Stimulated activated CD4-positive, alpha-beta T cell treated with anti-CD3 and anti-CD28 coated beads, Interleukin-2, amount 100 ng/mL, for 24 hours (primary cell): ENCODE measurements at regions not wholly inside any gene's neighbourhood (a gene's known extent, or its start where the extent isn't known, plus 50 kb on each side); places are given as distances from the start of the nearest gene placed in this dataset.

Source experiments
- DNase-seq, 2 donors: peaks; one replicate each; pipeline ENCODE4 v3.0.0-alpha.2; 2020

DNA sequence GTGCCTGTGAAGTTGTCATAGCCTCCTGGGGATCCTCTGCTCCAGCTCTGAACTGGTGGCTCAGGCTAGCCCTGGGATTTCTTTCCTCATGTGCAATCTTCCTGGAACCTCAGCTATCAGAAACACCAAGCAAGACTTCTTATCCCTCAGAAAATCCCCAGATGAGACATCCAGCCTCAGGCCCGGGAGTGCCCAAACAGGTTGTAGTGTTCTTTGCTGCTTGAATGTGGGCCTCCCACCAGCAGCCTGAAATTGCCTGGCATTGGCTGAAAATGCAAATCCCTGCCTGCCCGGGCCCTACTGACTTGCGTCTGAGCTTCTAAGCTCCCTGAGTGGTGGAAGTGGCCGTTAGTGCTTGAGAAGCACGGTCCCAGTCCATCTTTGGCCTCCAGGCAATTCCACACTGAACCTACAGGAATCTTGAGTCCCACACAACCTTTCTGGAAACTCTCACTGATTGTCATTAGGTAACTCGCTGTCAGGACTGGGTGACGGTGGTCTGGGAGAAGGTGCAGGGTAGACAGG, 146.8 kb downstream of the ZBTB18 start:
- no peak for DNase-seq

DNA sequence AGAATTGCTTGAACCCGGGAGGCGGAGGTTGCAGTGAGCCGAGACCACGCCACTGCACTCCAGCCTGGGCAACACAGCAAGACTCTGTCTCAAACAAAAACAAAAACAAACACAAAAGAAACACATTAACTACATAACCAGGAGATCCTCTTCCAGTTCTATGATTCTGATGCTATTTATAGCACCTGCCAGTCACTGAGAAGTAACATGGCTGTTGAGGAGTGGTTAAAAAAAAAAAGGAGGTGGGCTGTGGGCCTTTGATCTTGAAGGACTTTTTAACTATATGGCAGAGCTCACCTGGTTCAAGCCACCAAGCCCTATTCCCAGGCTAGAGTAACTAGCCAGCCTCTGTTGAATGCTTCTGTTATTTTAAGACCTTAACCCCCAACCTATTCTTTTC, 148.8 kb downstream of the ZBTB18 start:
- no peak for DNase-seq

DNA sequence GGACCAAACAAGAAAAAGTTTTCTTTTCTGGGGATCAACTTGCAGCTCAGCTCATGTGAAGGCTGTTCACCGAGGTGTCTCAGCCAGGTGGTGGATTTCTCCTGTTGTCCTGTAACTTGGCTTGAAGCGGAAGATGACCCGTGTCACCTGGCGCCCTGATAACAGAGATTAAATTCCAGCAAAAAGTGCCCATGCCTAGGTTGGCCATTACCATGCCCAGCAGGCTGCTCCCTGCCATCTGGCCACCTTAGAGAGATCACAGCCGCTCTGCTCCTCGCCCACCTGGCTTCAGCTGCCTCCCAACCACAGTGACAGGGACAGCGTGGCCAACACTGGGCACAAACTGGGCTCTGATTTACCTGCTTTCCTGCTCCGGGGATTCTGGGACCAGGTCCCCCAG, 149.5 kb downstream of the ZBTB18 start:
- DNase-seq, result no peak

DNA sequence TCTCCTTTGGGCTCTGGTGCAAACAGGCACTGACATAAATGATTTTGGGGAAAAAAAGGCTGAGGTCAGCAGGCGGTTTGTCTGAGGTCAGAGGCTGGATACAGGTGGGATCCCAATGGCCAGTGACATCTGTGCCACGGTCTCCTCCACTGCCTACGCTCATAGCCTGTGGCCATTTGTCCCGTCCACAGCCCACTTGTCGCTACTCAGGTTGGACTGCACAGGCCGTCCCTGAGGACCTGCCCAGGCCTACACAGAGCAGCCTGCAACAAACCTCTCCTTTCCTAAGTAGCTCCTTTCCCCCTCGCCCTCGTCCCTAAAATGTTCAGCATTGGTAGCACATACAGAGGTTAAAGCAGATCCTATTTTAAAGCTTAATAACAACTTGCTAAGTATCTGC, 150.7 kb downstream of the ZBTB18 start:
- DNase-seq, result no peak

DNA sequence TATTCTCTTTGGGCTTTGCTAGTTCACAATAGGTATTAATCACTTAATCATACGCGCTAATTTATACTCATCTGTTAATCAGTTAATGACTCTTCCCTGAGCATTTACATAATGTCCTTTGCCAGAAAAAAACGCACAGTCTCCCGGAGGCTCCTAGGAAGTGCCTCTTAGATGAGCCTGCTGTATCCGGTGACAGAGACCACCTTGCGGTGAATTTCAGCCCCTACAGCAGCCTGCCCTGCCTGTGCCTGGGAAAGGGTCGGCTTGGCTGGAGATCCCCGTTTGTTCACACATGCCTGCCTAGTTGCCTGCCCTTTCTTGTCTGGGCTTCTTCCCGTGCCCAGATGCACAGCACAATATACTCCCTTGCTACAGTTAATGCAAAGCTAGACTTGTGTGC, 152.9 kb downstream of the ZBTB18 start:
- DNase-seq, result no peak

DNA sequence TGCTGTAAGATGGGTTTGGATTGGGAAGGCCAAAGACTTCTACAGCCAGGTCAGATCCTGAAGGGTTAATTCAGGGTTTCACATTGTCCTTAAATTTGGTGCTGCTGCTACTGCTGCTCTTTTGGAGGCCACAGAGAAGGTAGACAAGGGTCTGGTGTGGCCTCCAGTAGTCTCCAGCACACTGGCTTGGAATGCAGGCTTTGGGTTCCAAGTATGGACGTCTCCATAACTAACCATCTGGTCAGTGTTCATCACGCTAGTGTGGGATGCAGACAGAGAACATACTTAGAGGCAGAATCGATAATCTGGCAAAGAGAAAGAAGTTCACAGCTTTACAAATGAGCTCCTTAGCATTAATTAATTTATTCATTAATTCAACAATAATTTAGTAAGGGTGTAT, 154.1 kb downstream of the ZBTB18 start:
- DNase-seq, result no peak

DNA sequence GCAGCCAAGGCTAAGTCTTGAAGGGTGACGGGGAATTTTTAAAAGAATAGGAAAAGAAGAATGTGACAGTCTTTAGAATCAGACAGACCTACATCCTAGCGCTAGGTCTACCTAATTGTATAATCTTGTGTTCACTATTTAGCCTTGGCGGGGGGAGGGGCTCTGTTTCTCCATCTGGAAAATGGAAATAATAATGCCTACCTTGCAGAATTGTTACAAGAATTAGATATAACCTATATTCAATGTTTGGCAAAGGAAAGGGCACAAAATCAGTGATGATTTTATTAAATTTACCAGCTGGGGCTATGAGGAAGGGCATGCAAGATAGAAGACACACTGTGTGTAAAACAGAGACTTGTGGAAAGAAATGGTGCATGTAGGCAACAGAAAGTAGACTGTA, 154.8 kb downstream of the ZBTB18 start:
- no peak for DNase-seq

DNA sequence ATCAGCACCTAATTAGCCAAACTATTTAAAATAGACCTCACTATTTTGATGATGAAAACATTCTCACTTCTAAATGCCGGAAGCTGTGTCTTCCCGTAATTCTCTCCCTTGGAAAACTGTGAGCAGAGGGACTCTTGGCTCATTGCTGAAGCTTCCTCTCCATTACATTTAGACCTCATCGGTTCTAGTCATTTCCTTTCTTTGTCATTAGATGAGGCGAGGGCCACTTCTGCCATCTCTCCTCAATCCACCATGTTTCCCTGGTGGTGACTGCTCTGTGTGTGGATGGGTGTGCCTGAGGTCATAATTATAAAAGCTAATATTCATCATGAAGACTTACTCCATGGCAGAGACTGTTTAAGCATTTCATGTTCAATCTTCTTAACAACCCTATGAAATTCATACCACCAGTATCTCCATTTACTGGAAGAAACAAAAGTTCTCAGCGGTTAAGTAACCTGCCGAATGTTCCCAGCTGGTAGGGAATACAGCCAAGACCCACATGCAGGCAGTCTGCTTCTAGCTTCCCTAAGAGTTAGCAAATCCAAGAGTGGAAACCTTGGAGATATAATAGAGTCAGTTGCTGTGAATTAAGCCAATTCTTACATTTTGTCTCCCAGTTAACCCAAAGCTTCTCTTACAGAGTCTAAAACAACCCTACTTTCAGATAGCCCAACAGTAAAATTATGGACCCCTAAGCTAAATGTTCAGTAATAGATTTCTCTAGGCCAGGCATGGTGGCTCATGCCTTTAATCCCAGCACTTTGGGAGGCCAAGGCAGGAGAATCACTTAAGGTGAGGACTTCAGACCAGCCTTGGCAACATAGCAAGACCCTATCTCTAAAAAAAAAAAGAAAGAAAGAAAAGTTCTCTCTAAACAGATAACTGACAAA, 156.2 kb downstream of the ZBTB18 start:
- DNase-seq, result no peak

DNA sequence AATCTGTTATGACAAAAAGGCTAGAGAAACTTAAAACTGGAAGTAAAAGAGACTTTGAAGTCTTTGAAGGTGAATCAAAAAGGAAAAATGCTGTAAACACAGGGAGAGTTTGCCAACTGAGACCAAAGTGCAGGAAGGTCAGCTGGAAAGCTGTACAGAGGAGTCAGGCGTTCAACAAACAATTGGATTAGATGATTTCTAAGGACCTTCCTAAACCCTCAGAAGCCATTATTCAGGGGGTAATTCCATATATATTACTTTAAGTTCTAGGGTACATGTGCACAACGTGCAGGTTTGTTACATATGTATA, 156.8 kb downstream of the ZBTB18 start:
- DNase-seq, result no peak

DNA sequence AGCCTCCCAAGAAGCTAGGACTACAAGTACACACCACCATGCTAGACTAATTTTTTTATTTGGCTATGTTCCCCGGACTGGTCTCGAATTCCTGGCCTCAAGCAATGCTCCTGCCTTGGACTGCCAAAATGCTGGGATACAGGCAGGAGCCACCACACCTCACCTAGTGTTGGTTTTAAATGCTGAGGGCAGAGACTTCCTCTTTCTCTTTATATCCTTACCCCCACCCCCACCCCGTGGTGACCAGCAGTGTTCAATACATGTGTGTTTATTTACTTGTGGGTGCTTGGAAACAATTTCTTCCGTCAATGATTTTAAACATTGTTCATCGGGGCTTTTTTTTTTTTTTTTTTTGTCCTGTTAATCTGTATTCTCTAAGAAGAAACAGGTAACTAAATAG, 158.9 kb downstream of the ZBTB18 start:
- no peak for DNase-seq

DNA sequence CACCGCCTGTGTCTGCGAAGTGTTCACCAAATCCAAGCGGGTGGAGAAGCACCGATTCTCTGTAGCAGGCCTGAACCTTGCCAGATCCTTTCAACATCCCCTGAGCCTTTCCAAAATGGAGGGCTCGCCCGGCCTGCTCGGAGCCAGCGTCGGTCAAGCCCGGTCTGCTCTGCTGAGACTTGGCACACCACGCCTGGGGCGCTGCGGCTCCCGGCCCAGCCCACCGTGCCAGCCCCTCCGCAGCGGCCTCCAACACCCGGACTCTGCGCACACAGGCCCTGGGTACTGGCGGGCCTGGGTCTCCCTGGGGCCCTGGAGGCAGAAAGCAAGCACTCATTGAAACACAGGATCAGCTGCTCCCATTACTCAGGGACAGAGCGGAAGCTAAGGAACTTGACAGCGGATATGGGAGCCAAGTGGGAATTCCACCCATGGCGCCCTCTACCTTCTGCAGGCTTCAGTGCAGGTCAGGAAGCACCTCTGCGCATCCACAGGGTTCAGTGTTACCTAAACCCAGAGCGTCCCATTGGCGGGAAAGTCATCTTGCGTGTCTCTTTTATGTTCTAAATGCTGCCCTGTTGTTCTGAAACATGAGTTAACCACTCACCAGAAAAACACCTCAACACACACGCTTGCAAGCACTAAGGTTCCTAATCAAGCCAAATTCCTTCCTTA, 159.9 kb downstream of the ZBTB18 start:
- no peak for DNase-seq

DNA sequence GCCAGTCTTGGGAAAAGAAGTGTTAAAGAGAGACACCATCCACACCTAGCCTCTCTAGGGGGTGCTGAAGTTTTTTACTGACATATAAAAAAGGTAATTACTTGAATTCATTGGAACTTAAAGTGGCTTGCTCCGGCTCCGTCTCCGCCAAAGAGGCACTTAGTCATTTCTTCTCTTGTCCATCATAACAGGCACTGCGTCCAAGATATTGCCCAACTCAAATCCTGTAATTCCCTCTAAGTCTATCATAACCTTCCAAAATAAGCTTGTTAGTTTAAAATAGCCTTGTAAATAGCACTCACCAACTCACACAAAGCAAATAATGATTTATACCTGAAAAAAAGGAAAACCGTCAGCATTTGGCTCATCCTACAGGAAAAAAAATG, 160.5 kb downstream of the ZBTB18 start:
- DNase-seq, result no peak

DNA sequence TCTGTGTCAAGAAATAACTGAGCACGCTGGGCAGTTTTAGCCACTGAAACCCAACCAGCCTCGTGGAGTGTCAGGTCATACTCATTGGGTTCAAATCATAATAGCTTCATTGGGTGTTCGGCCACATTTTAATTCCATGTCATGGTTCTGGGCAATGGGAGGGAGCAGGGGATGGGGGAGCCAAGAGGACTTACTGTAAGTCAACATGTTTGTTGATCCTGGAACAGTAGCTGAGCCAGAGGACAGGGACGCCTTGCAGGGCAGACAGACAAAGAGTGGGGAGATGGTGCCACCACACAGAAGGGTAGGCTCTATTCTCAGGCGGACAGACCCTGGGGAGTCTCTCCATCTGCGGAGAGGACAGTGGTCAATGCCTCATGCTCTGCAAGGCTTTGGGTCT, 161.1 kb downstream of the ZBTB18 start:
- DNase-seq, result no peak

DNA sequence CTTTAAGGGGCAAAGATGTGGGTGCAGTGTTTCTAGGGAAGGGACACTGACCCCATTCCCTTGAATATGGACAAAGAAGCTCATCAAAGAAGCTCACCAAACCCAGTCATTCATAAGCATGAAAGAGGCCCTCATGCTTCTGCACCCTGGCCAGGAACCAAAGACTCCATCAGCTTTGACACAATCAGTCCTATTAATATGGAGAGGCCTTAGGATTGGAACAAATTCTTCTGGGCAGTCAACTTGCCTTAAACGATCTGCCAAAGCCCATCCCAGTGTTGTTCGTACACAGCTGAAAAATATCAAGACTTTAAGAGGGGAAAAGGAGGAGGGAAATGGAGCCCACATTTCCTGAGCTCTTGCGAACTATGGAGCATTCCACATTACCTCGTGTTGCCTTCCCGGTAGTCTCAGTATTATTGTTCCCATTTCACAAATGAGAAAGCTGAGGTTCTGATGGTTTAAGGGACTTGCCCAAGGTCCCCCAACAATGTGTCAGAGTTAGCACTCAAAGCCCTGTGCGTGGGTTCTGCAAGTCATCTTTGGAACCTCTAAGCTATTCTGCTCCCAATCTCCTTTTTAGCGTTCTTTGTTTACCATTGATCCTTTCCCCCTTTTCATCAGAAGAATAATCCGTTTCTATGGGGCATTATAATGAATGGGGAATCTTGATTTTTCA, 161.9 kb downstream of the ZBTB18 start:
- DNase-seq, result no peak

DNA sequence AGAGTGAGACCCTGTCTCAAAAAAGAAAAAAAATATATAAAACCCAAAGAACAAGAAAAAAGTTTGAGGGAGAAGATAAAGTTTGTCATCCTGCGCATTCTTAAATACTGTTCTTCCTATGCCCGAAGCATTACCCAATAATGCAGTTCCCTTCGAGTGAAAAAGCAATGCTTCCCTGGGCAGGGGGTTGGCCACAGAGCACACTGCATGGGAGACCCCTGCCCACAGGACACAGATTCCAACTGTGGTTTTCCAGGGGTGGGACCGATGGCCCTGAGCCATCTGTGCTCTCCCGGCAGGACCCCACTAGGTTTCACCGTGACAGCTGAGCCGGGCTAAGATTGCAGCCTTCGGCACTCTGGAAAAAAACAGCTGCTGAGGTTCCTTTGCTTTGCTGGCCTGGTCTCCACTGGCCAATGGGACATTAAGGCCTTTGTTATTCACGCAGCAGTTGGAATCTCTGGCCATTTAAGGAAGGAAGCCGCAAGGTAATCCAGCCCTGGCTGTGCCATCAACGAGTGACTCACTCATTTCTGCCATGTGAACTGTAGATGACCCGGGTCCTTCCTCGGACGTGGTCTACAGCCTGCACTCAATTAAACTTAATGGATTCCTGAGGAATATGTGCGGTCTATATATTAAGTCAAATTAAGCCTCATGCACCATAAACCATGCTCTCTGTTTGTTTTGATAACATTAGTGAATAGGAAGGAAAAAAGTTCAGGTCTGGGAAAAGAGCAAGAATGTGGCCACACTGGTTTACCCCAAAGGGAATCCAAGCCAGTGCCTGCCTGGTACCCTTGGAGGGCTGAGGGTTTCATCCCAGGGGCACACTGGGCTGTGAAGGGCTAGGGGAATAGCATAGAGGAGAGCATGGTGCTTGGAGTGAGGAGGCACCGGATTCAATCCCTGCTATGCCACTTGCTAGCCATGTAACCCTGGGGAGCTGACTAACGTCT, 163.2 kb downstream of the ZBTB18 start:
- DNase-seq, result no peak

DNA sequence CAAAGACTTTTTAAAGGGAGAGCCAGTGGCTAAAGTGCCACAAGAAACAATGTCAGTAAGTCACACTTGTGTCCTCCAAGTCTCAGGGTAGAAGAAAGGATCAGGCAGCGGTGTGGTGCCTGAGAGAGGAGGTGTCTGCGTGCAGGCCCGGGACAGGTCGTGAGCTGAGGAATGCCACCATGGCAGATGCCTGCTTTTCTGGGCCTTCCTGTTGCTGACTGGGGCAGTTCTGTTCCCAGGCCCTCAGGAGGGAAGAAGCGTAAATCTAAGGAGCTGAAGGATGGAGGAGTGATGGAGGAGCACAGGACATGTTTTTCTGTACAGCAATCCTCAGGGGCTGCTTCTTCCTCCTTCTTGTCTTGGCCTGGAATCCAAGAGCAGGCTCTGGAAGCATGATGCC, 165.8 kb downstream of the ZBTB18 start:
- no peak for DNase-seq

DNA sequence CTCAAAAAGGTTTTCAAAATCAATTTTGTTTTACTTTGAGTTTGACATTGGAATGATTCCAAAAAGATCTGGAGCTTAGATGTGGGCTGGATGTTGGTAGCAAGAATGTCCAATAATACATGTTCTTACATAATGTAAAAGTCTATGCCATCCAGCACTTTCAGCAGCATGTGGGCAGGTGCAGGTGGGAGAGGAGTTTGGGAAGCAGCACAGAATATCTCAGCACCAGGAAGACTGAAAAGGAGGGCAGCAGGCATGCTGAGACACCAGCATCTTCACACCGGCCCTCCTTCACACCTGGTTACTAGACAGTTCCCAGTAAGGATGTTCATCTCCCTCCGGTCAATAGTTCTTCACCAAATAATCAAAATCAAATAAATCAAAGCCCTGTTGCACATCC, 166.6 kb downstream of the ZBTB18 start:
- no peak for DNase-seq

DNA sequence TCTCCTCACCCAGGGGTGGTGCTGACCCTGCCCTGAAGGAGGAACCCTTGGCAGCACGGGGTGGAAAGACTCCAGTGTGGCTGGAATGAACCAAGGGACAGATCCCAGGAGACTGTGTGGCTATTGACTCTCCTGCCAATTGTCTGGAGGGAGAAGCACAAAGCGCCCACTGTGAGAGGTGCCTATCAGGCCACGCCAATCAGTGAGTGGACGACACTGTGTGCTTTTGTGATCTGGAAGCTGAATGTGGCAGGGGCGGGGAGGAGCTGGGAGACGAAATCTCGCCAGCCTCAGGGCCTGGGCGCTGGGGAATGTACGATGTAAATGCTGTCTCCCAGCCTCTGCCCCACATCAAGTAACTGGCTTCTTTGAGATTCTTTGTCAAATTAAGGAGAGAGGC, 167.1 kb downstream of the ZBTB18 start:
- DNase-seq, result no peak

DNA sequence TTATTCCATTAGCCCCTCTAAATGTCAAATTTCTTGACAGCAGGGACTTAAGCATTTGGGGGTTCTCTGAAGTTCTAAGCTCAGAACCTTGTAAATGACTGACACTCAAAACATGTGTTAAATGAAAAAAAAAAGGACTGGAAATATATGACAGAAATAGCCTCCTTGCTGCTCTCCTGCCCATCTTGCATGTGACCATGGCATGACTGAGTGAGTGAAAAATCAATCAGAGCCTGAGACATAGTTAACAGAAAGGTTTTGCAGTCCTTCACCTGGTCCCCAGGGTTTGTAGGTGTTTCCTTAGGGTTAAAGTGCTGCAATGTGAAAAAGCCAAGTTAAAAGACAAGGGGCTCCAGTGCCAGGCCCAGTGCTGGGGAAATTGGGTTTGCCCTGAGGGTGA, 168.1 kb downstream of the ZBTB18 start:
- no peak for DNase-seq

DNA sequence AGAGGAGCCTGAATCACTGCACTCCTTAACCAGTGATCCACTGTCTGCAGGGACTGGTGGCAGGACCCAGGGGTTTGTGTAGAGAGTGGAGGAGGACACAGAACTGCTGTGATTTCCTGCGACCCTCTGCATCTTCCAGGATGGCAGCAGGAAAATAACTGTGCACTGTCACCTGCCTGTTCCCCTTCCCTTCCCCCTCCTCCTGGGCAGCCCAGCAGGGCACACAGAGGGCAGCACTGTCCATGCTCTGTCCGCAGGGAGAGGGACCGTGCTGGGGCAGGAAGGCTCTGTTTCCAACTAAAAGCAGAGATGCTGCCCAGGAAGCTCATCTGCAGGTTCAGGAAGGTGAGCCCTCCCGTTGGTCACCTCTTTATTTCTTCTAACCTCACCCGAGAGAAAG, 168.7 kb downstream of the ZBTB18 start:
- DNase-seq, result no peak

DNA sequence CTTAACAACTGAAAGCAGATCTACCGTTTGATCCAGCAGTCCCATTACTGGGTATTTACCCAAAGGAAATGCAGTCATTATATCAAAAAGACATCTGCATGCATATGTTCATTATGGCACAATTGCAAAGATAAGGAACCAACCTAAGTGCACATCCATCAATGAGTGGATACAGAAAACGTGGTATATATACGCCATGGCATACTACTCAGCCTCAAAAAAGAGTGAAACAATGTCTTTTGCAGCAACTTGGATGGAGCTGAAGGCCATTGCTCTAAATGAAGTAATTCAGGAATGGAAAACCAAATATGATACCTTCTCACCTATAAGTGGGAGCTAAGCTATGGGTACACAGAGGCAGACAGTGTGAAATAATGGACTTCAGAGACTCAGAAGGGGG, 169.3 kb downstream of the ZBTB18 start:
- DNase-seq, result no peak

DNA sequence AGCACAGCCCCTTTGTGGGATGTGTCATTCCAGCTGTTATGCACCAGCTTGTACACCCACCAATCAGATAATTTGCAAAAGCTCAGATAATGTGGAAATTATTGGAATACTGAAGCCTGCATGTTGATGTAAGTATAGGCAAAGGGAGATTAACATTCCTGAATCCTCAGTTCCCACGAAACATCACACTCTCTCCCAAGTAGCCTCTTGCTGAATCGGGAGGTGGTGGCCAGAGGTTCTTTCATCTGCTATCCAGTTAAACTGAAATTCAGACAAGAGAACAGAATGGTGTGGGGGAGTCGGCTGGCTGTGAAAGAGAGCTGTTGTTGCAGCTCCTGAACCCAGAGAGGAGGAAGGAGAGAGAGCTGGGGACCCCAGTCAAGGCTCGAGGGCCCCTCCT, 170.9 kb downstream of the ZBTB18 start:
- DNase-seq, result no peak
